Fibroblast of lung (primary cell): ENCODE measurements at regions not wholly inside any gene's neighbourhood (a gene's known extent, or its start where the extent isn't known, plus 50 kb on each side); places are given as distances from the start of the nearest gene placed in this dataset.

ENCODE experiments used
- CTCF ChIP-seq, 2 donors: IDR thresholded peaks in 1 of 2; conservative IDR thresholded peaks in 1 of 2; 1 replicate in 1 of 2; 2 replicates in 1 of 2; pipeline ENCODE4 v1.5.1; 2011 to 2012; ENCODE audit warnings: low read length in 2 of 2, control low read depth in 1 of 2, inconsistent platforms in 1 of 2, low read depth in 1 of 2, mild to moderate bottlenecking in 1 of 2
- EZH2 ChIP-seq: IDR thresholded peaks from 2 replicates; pipeline ENCODE4 v1.5.1; 2012; ENCODE audit warnings: low read length, control low read depth, mild to moderate bottlenecking; ENCODE audit errors: missing control alignments

GRCh38 chr3:18643281-18643680 lies 218.1 kb upstream of the SATB1 start:
- TF ChIP-seq CTCF (conservative IDR thresholded peaks at IDR 0.05 in 1 of 2, IDR thresholded peaks at IDR 0.05 in 1 of 2; ENCODE audit: low read depth in 1 of 2, low read length in 2 of 2) (no peak), EZH2 (no peak)
